KOPT-K1 (cell line): ENCODE measurements at regions not wholly inside any gene's neighbourhood (a gene's known extent, or its start where the extent isn't known, plus 50 kb on each side); places are given as distances from the start of the nearest gene placed in this dataset.

Source experiments
- H3K27ac ChIP-seq: fragments of 200-600 bp; sonication (generic); 2 replicates; pipeline ENCODE4 v1.5.1; 2016; ENCODE audit warnings: antibody characterized with exemption, mild to moderate bottlenecking, low read depth, low read length; ENCODE audit not compliant: poor library complexity, severe bottlenecking
- H3K36me3 ChIP-seq: fragments of 200-600 bp; sonication (generic); 2 replicates; pipeline ENCODE4 v1.5.1; 2017; ENCODE audit warnings: antibody characterized with exemption, mild to moderate bottlenecking, low read length, moderate library complexity; ENCODE audit not compliant: insufficient read depth
- H3K9me3 ChIP-seq: fragments of 200-600 bp; sonication (generic); 2 replicates; pipeline ENCODE4 v1.5.1; 2017; ENCODE audit warnings: antibody characterized with exemption, low read length, mild to moderate bottlenecking; ENCODE audit not compliant: insufficient read depth, poor library complexity, severe bottlenecking

- Histone ChIP-seq H3K27ac (no peak overlapping the region), H3K9me3 (no peaks in the 10 kb centered on the region), H3K36me3 (no peaks in the 10 kb centered on the region)
Observed at GRCh38 chr1:193763266-193763665, 576.9 kb upstream of the B3GALT2 start.

- H3K36me3 ChIP-seq = no peaks in the 10 kb centered on the region
- H3K27ac ChIP-seq = no peak overlapping the region
- no peaks in the 10 kb centered on the region for H3K9me3 ChIP-seq
Observed at GRCh38 chr1:193762236-193762635, 575.8 kb upstream of the B3GALT2 start.

- no peak overlapping the region for H3K27ac ChIP-seq
- H3K36me3 ChIP-seq = no peaks in the 10 kb centered on the region
- H3K9me3 ChIP-seq = no peaks in the 10 kb centered on the region
Observed at GRCh38 chr1:193755441-193755840, 569.0 kb upstream of the B3GALT2 start.

GRCh38 chr1:193754732-193755427, 568.5 kb upstream of the B3GALT2 start:
- H3K27ac ChIP-seq = no peak overlapping the region
- no peaks in the 10 kb centered on the region for H3K36me3 ChIP-seq
- no peaks in the 10 kb centered on the region for H3K9me3 ChIP-seq

GRCh38 chr1:193754151-193754550, 567.7 kb upstream of the B3GALT2 start:
- H3K36me3 ChIP-seq = no peaks in the 10 kb centered on the region

GRCh38 chr1:193753038-193753756, 566.8 kb upstream of the B3GALT2 start:
- Histone ChIP-seq H3K27ac (no peak overlapping the region), H3K36me3 (no peaks in the 10 kb centered on the region), H3K9me3 (no peaks in the 10 kb centered on the region)

More at GRCh38 chr1:193754151-193754550, 567.7 kb upstream of the B3GALT2 start:
- no peaks in the 10 kb centered on the region for H3K9me3 ChIP-seq
- no peak overlapping the region for H3K27ac ChIP-seq

- Histone ChIP-seq H3K27ac (no peak overlapping the region), H3K9me3 (no peaks in the 10 kb centered on the region), H3K36me3 (no peaks in the 10 kb centered on the region)
Observed at GRCh38 chr1:193749868-193750267, 563.5 kb upstream of the B3GALT2 start.

- Histone ChIP-seq H3K36me3 (no peaks in the 10 kb centered on the region), H3K27ac (no peak overlapping the region), H3K9me3 (no peaks in the 10 kb centered on the region)
Observed at GRCh38 chr1:193747579-193747978, 561.2 kb upstream of the B3GALT2 start.

GRCh38 chr1:193741228-193741627, 554.8 kb upstream of the B3GALT2 start:
- no peaks in the 10 kb centered on the region for H3K9me3 ChIP-seq
- H3K27ac ChIP-seq = no peak overlapping the region
- no peaks in the 10 kb centered on the region for H3K36me3 ChIP-seq

GRCh38 chr1:193740762-193741161, 554.3 kb upstream of the B3GALT2 start:
- Histone ChIP-seq H3K27ac (no peak overlapping the region), H3K9me3 (no peaks in the 10 kb centered on the region), H3K36me3 (no peaks in the 10 kb centered on the region)

GRCh38 chr1:193736507-193736906, 550.1 kb upstream of the B3GALT2 start:
- H3K9me3 ChIP-seq = no peaks in the 10 kb centered on the region
- H3K27ac ChIP-seq = no peak overlapping the region
- H3K36me3 ChIP-seq = no peaks in the 10 kb centered on the region

GRCh38 chr1:193733674-193734073, 547.3 kb upstream of the B3GALT2 start:
- Histone ChIP-seq H3K27ac (no peak overlapping the region), H3K36me3 (no peaks in the 10 kb centered on the region), H3K9me3 (no peaks in the 10 kb centered on the region)

- Histone ChIP-seq H3K27ac (no peak overlapping the region), H3K36me3 (no peaks in the 10 kb centered on the region), H3K9me3 (no peaks in the 10 kb centered on the region)
Observed at GRCh38 chr1:193730017-193730416, 543.6 kb upstream of the B3GALT2 start.

- Histone ChIP-seq H3K9me3 (no peaks in the 10 kb centered on the region), H3K27ac (no peak overlapping the region), H3K36me3 (no peaks in the 10 kb centered on the region)
Observed at GRCh38 chr1:193729429-193729828, 543.0 kb upstream of the B3GALT2 start.

- Histone ChIP-seq H3K27ac (no peak overlapping the region), H3K36me3 (no peaks in the 10 kb centered on the region), H3K9me3 (no peaks in the 10 kb centered on the region)
Observed at GRCh38 chr1:193727850-193728249, 541.4 kb upstream of the B3GALT2 start.

- H3K36me3 ChIP-seq = no peaks in the 10 kb centered on the region
- no peak overlapping the region for H3K27ac ChIP-seq
- no peaks in the 10 kb centered on the region for H3K9me3 ChIP-seq
Observed at GRCh38 chr1:193726722-193727121, 540.3 kb upstream of the B3GALT2 start.
